HG02759 (cell line): ENCODE measurements at regions not wholly inside any gene's neighbourhood (a gene's known extent, or its start where the extent isn't known, plus 50 kb on each side); places are given as distances from the start of the nearest gene placed in this dataset.

ENCODE experiments used
- ATAC-seq: cut with Tn5 transposase; IDR thresholded peaks from one replicate; pipeline ENCODE4 v1.9.1; 2021; ENCODE audit warnings: mild to moderate bottlenecking, moderate library complexity; ENCODE audit not compliant: unreplicated experiment

GRCh38 chr14:71687166-71687831 lies 244.9 kb upstream of the RGS6 start:
- ATAC-seq: no peak

DNA sequence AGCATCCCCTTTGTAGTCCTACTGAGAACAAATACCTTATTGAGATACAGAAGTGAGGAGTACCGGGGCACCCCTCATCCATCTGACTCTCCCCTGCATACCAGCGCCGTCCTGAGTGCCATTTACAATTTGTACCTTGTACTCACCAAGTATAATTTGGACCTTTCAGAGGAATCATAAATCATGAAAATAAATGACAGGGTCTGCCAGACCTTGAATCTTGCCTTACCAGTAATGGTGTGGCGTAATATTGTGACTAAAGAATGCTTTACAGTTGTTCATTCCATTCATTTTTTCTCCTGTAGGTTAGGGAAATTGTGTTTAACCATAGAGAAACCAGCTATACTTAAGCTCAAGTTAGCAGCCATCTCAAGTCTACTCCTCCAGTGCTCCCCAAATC lies 243.7 kb upstream of the RGS6 start:
- no peak for ATAC-seq

GRCh38 chr14:71690478-71690877 lies 241.8 kb upstream of the RGS6 start:
- ATAC-seq: no peak

DNA sequence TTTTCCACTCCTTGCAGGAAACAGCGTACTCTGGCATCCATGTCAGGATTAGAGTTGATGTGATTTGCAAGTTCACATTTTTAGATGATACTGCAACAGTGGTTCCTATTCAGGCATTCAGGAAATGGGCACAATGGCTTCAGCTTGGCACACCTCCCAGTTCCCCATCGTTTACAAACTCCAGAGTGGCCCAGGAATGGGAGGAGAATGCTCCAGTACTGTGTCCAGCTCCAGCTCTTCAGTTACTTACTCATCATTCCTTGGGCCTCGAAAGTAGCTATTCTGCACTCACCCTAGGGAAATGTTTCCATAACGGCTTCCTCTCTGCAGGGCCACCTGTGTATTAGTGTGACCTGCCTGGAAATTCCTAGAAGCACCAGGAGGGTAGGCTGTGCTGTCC lies 239.7 kb upstream of the RGS6 start:
- no peak for ATAC-seq

GRCh38 chr14:71693381-71693780 lies 238.8 kb upstream of the RGS6 start:
- no peak for ATAC-seq

GRCh38 chr14:71694591-71695530 lies 237.4 kb upstream of the RGS6 start:
- no peak for ATAC-seq

GRCh38 chr14:71695611-71696350 lies 236.4 kb upstream of the RGS6 start:
- no peak for ATAC-seq

DNA sequence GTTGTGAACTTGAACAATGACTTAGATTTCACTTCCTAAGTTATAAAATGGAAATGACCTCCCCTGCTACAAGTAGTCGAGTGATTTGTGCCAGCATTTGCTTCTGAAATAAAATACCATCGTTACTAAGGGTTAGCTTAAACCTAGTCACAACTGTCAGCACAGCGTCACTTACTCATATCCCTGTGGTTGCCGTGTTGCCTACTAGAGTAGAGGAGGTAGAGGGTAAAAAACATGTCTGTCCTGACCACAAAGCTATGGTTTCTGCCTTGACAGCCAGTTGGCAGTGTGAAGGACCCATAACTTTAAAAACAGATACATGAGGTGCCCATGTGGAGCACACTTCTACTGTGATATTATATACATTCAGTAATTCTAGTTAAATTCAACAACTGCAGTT lies 234.2 kb upstream of the RGS6 start:
- no peak for ATAC-seq

DNA sequence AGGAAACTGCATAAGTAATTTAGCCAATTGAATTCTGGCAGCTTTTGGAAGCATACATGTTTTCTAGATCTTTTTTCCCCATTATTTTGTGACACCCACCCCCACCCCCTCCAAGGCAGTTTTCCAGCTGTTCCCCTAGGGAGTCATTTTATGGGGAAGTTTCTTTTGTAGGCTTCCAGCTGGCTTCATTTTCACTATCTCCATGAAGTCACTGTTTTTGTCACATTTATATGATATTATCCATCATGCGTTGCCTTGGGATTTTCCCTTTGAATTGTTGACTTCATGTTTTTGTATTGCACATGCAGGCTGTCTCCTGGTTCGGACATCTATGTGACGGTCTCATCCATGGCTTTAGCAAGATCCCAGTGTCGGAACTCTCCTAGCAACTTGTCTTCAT lies 233.6 kb upstream of the RGS6 start:
- no peak for ATAC-seq

GRCh38 chr14:71701990-71702389 lies 230.2 kb upstream of the RGS6 start:
- ATAC-seq: no peak

DNA sequence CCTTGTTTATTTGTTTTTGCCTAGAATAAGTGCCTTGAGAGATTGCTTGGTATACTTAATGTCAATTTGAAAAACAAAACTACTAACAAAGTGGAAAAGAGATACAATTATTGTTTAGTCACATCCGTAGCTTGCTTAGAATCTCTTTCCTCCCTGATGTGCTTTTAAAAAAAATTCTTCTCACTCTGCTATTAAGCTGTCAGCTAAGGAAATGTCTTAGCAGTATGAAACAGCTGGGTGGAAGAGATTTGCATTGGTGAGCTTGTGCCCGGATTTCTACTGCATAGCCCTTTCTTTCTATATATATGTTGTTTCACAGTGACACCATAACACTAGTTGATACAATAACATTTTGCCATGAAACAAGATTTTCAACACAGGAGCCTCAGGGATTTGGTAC lies 229.4 kb upstream of the RGS6 start:
- no peak for ATAC-seq

DNA sequence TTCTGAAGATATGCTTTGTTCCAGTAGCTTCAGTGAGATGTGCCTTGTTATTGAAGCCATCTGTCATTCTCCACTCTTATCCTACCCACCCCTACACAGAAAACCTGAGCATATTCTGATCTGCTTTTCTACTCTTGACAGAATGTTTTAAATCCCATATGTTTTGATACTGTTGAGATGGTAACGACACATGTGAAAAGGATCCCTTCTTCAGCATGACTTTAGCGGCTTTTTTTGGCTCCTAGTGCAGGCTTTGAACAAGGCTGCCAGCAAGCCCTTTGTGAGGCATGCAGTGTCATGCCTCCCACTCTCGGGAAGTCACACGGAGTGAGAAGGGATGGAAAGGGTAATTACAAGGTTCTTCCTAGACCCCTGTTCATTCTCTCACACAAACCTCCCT lies 228.8 kb upstream of the RGS6 start:
- ATAC-seq: no peak

DNA sequence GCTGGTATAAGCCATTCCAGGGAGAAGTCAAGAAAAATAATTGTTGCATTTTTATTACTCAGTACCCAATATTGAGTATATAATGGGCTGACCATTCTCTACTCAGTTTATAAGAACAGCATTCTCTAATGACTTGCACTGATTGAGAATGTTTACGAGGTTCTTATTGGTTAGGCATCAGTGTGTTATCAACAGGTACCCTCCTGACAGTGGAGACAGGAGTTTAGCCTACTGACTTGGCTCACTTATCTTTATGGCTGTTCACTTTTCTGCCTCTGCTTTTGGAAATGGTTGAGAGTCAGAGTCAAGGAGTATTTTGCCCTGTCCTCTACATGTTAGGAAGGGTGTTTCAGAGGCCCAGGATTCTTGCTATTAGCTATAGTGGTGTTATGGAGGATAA lies 228.0 kb upstream of the RGS6 start:
- no peak for ATAC-seq

GRCh38 chr14:71705460-71705859 lies 226.8 kb upstream of the RGS6 start:
- no peak for ATAC-seq

GRCh38 chr14:71709076-71709475 lies 223.2 kb upstream of the RGS6 start:
- no peak for ATAC-seq

DNA sequence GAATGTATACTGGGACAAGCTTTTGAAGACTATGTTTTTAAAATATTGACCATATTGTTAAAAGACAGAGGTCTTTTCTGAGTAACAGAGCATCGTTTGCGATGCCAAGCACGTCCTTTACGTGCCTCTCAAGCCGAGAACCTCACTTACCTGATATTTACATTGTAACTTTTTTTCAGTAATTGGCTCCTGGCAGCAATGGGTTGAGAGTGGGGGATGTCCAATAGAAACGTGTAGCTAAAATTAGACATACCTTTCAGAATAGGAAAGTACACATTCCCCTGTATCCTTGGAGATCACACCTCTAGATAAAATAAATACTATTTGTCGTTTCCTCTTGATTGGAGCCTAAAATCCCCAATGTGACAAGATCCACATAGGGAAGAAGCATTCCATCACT lies 222.2 kb upstream of the RGS6 start:
- no peak for ATAC-seq

DNA sequence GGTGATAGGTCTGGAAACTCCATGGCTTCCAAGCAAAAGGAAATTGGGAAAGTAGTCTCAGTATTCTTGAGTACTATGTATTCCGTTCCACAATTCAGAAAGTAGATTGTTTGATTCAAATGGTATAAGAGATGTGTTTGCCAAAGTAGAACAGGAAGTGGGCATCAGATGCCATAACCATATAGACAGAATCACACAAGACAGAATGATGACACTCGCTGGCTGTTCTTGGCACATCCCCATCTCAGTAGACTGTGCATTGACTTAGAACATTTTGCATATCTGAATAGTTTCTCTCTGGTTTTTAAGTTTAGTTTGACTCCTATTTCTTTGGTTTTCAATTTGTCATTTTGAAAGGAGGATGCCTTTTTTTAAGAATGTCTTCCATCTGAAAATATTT lies 221.1 kb upstream of the RGS6 start:
- ATAC-seq: no peak

GRCh38 chr14:71711619-71712018 lies 220.6 kb upstream of the RGS6 start:
- ATAC-seq: no peak

GRCh38 chr14:71712478-71712877 lies 219.8 kb upstream of the RGS6 start:
- no peak for ATAC-seq

GRCh38 chr14:71713016-71713415 lies 219.2 kb upstream of the RGS6 start:
- ATAC-seq: no peak

GRCh38 chr14:71713451-71713850 lies 218.8 kb upstream of the RGS6 start:
- ATAC-seq: no peak

DNA sequence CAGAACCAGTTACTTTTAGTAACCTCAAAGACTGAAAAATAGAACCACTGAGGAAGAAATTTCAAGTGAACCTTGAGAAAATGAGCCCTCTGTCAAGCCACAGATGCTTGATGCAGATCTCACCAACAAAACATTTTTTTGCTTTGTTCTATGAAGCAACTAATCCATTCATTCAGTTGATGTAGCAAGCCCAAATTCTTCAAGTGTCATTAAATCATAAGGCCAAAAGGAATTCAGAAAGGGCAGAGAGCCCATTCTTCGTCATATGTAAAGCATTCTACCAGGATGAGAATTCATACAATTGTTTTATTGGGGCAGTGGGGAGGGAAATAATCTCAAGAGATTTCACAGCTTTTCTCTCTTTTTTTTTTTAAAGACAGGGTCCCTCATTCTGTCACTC lies 218.0 kb upstream of the RGS6 start:
- no peak for ATAC-seq
